ENCODE measurements at regions not wholly inside any gene's neighbourhood (a gene's known extent, or its start where the extent isn't known, plus 50 kb on each side); places are given as distances from the start of the nearest gene placed in this dataset.
"Not testable (repeated sequence)": the region's sequence is repeated elsewhere in the genome, so short reads cannot be mapped to it uniquely, and the experiment has no call there.

GRCh38 chr12:124673801-124674617, 106.6 kb upstream of the NCOR2 start:
- H3K79me2 ChIP-seq (ENCODE audit: insufficient read depth, low read length) = no peaks in the 10 kb centered on the region
- H4K8ac ChIP-seq (replicated peaks; ENCODE audit: insufficient read length, low read depth, low read length) = no peak overlapping the region
- peaks cover 2% of the 10 kb centered on the region for H3K27me3 Mint-ChIP-seq (ENCODE audit: low read depth)
- H3K18ac ChIP-seq (ENCODE audit: insufficient read length, low read depth, low read length) = no peak overlapping the region
- no peak overlapping the region for H3K4me2 ChIP-seq (ENCODE audit: insufficient read depth, insufficient read length, low read length)
- peaks cover 0 to 2% of the 10 kb centered on the region in 2 experiments; a peak in 3 of 5 replicates for H3K9me3 Mint-ChIP-seq
- H3T11ph ChIP-seq (ENCODE audit: low read length) = no peak overlapping the region
- no peaks in the 10 kb centered on the region for H4K20me1 ChIP-seq (ENCODE audit: control insufficient read depth, insufficient read depth, insufficient read length)
- H2BK15ac ChIP-seq (ENCODE audit: low read depth, low read length) = no peak overlapping the region
- WGBS (ENCODE audit: extremely low coverage, insufficient read length, low lambda C conversion rate) = no CpG with 5 or more reads among the region's 15 CpGs
- H3K27ac ChIP-seq (ENCODE audit: insufficient read length, low read depth, low read length) = no peak overlapping the region
- no peaks in the 10 kb centered on the region for H3K79me1 ChIP-seq (ENCODE audit: insufficient read depth, low read depth, low read length, poor library complexity, severe bottlenecking)
- H3K4me3 Mint-ChIP-seq = no peak overlapping the region
- no peak overlapping the region for H3K23ac ChIP-seq (ENCODE audit: insufficient read length, low read depth, low read length)
- H3K23me2 ChIP-seq (ENCODE audit: insufficient read length, low read depth, low read length, poor library complexity, severe bottlenecking) = no peaks in the 10 kb centered on the region
- H3K9ac ChIP-seq (ENCODE audit: extremely low read depth, insufficient read length, low read length) = no peak overlapping the region
- no peak overlapping the region for H3K27ac Mint-ChIP-seq
- no peak overlapping the region for H3K4ac ChIP-seq (ENCODE audit: low read depth, low read length)
- no peak overlapping the region for H2BK120ac ChIP-seq (ENCODE audit: low read depth, low read length, poor library complexity, severe bottlenecking)
- peaks cover 0 to 11% of the 10 kb centered on the region in 2 experiments; a peak in 2 of 4 replicates for H3K4me1 Mint-ChIP-seq
- H3K27me3 ChIP-seq (ENCODE audit: insufficient read depth, low read length) = no peaks in the 10 kb centered on the region
- no peak overlapping the region for H2BK20ac ChIP-seq (ENCODE audit: low read depth, low read length, poor library complexity, severe bottlenecking)
- H2AK5ac ChIP-seq (ENCODE audit: insufficient read length, low read length) = no peak overlapping the region
- H2AFZ ChIP-seq (ENCODE audit: low read length) = no peak overlapping the region
- no peaks in the 10 kb centered on the region; a peak in 1 of 7 replicates for H3K36me3 Mint-ChIP-seq (ENCODE audit: insufficient read depth in 1 of 3, low read depth in 3 of 3)
- H3K56ac ChIP-seq (ENCODE audit: insufficient read length, low read depth, low read length) = no peak overlapping the region
- no peak for DNase-seq
- H4K91ac ChIP-seq (ENCODE audit: insufficient read length, low read depth, low read length) = no peak overlapping the region
- no peak overlapping the region for H2BK5ac ChIP-seq (ENCODE audit: insufficient read length, low read length)
- no peaks in the 10 kb centered on the region for H3K9me3 ChIP-seq (ENCODE audit: control insufficient read depth, low read depth, low read length)
- no peak overlapping the region for H2BK12ac ChIP-seq (ENCODE audit: insufficient read length, low read depth, low read length)
- TF ChIP-seq CTCF (conservative IDR thresholded peaks at IDR 0.05) = no peak
- no peak overlapping the region for H3K14ac ChIP-seq (ENCODE audit: insufficient read depth, low read length)
- H3K4me1 ChIP-seq (ENCODE audit: insufficient read depth, low read length) = no peaks in the 10 kb centered on the region; the same call in 1 of the 2 replicates
- no peak overlapping the region for H4K5ac ChIP-seq (ENCODE audit: insufficient read length, low read depth, low read length)

- H3K4me2 ChIP-seq (ENCODE audit: insufficient read depth, insufficient read length, low read length); H3K79me2 ChIP-seq (ENCODE audit: insufficient read depth, low read length); H3K36me3 Mint-ChIP-seq (ENCODE audit: insufficient read depth in 1 of 3, low read depth in 3 of 3); H4K8ac ChIP-seq (replicated peaks; ENCODE audit: insufficient read length, low read depth, low read length); H3T11ph ChIP-seq (ENCODE audit: low read length); H4K20me1 ChIP-seq (ENCODE audit: control insufficient read depth, insufficient read depth, insufficient read length); H3K23me2 ChIP-seq (ENCODE audit: insufficient read length, low read depth, low read length, poor library complexity, severe bottlenecking); H3K56ac ChIP-seq (ENCODE audit: insufficient read length, low read depth, low read length); H3K9me3 Mint-ChIP-seq; H3K27me3 ChIP-seq (ENCODE audit: insufficient read depth, low read length); H3K4me1 ChIP-seq (ENCODE audit: insufficient read depth, low read length); DNase-seq; H3K14ac ChIP-seq (ENCODE audit: insufficient read depth, low read length); H2BK120ac ChIP-seq (ENCODE audit: low read depth, low read length, poor library complexity, severe bottlenecking); H3K27ac Mint-ChIP-seq; H2AFZ ChIP-seq (ENCODE audit: low read length); H2AK5ac ChIP-seq (ENCODE audit: insufficient read length, low read length); H4K91ac ChIP-seq (ENCODE audit: insufficient read length, low read depth, low read length); H4K5ac ChIP-seq (ENCODE audit: insufficient read length, low read depth, low read length); H2BK20ac ChIP-seq (ENCODE audit: low read depth, low read length, poor library complexity, severe bottlenecking); H3K79me1 ChIP-seq (ENCODE audit: insufficient read depth, low read depth, low read length, poor library complexity, severe bottlenecking); H3K4me3 Mint-ChIP-seq; H2BK15ac ChIP-seq (ENCODE audit: low read depth, low read length); H3K27ac ChIP-seq (ENCODE audit: insufficient read length, low read depth, low read length); H3K9ac ChIP-seq (ENCODE audit: extremely low read depth, insufficient read length, low read length); H3K18ac ChIP-seq (ENCODE audit: insufficient read length, low read depth, low read length); H3K4me1 Mint-ChIP-seq; H3K23ac ChIP-seq (ENCODE audit: insufficient read length, low read depth, low read length); H2BK12ac ChIP-seq (ENCODE audit: insufficient read length, low read depth, low read length); H3K4ac ChIP-seq (ENCODE audit: low read depth, low read length); H2BK5ac ChIP-seq (ENCODE audit: insufficient read length, low read length); H3K9me3 ChIP-seq (ENCODE audit: control insufficient read depth, low read depth, low read length); H3K27me3 Mint-ChIP-seq (ENCODE audit: low read depth): not testable (repeated sequence)
- no CpG with 5 or more reads among the region's 8 CpGs for WGBS (ENCODE audit: extremely low coverage, insufficient read length, low lambda C conversion rate)
These were observed 101.9 kb upstream of the NCOR2 start for GRCh38 chr12:124669271-124669721.

Data from H9 (cell line).